ENCODE measurements at regions not wholly inside any gene's neighbourhood (a gene's known extent, or its start where the extent isn't known, plus 50 kb on each side); places are given as distances from the start of the nearest gene placed in this dataset.

DNA sequence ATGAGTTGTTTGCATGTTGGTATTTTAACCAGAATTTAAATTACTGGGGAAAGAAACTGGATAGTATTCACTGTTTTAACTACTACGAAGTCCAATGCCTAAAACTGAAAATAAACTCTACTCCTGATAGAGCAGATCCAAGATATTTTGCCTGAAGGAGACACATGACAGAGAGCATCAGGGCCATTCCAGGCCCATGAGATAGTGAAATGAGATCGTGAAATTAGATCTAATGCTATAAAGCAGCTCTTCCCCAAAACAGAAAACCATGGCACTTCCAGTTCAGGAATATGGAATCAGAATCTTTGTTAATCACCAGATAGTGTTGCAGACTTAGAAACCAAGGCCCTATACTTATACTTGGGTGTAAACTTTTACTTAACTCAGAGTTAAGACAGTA is 124.3 kb upstream of the CACNA2D1 start:
- Histone ChIP-seq H3K4me1 (ENCODE audit: control insufficient read depth, insufficient read depth, low read length) (peaks cover 2% of the 10 kb centered on the region; the same call in 1 of the 2 replicates), H4K20me1 (ENCODE audit: insufficient read depth, low read length) (no peaks in the 10 kb centered on the region), H3K79me1 (ENCODE audit: low read depth in 1 of 2, low read length in 2 of 2) (no peaks in the 10 kb centered on the region), H3K18ac (ENCODE audit: low read depth, low read length) (no peak overlapping the region), H2BK5ac (ENCODE audit: low read depth, low read length, poor library complexity, severe bottlenecking) (no peak overlapping the region), H2AK9ac (replicated peaks; ENCODE audit: low read depth, low read length, poor library complexity) (no peak overlapping the region), H3K23ac (ENCODE audit: low read depth, low read length) (no peak overlapping the region), H3K56ac (ENCODE audit: extremely low read depth, insufficient read depth, low read length) (no peak overlapping the region), H3K9me3 (ENCODE audit: control insufficient read depth, insufficient read depth, low read length) (no peaks in the 10 kb centered on the region), H2AK5ac (ENCODE audit: low read depth, low read length) (no peak overlapping the region), H3K4me3 (ENCODE audit: insufficient read depth, low read depth, low read length) (no peak overlapping the region), H3K27me3 (ENCODE audit: control insufficient read depth, insufficient read depth, low read length) (no peaks in the 10 kb centered on the region), H4K8ac (ENCODE audit: low read depth in 2 of 2, low read length in 2 of 2) (no peak overlapping the region), H3K4me2 (ENCODE audit: low read depth, low read length) (no peak overlapping the region), H3K36me3 (ENCODE audit: control insufficient read depth, insufficient read depth, low read length) (no peaks in the 10 kb centered on the region), H2BK20ac (ENCODE audit: low read depth, low read length) (no peak overlapping the region), H3K14ac (replicated peaks; ENCODE audit: low read depth, low read length) (no peak overlapping the region), H3K27ac (ENCODE audit: insufficient read depth, low read length) (no peak overlapping the region), H3K9ac (ENCODE audit: low read depth, low read length) (no peak overlapping the region), H3K4ac (ENCODE audit: low read depth, low read length) (no peak overlapping the region), H2BK120ac (ENCODE audit: low read depth, low read length) (no peak overlapping the region), H3K9me1 (ENCODE audit: insufficient read depth, low read length) (no peaks in the 10 kb centered on the region), H4K91ac (ENCODE audit: insufficient read depth, low read depth, low read length) (no peak overlapping the region), H4K5ac (ENCODE audit: low read depth, low read length) (no peak overlapping the region), H2BK15ac (ENCODE audit: low read depth, low read length) (no peak overlapping the region), H2AFZ (replicated peaks; ENCODE audit: low read length, poor library complexity) (no peak overlapping the region)
- ATAC-seq (ENCODE audit: low read depth) (no peak), DNase-seq (no peak)
- WGBS, 2 experiments (ENCODE audit: extremely low coverage in 2 of 2, insufficient read length in 1 of 2) = no CpG with 5 or more reads among the region's 2 CpGs
- intact Hi-C loops (cut with micrococcal nuclease) (loop anchor here (10.0 kb wide), 1 partner anchor 403 kb away; no protein-coding TSS in a partner anchor), dilution Hi-C loops (cut with HindIII; ENCODE audit: low sequenced_read_pairs, unreplicated experiment) (no loop called here), in situ Hi-C loops (cut with MboI; ENCODE audit: low sequenced_read_pairs) (no loop called here)
- ChIA-PET POLR2A (ENCODE audit: unreplicated experiment) (no interaction called here), CTCF (no interaction called here)
- TF ChIP-seq RAD21 (IDR thresholded peaks at IDR 0.05; ENCODE audit: low read length) (no peak), RFX5 (IDR thresholded peaks at IDR 0.05; ENCODE audit: low read depth, low read length) (no peak), NFE2L2 (IDR thresholded peaks at IDR 0.05; ENCODE audit: low read depth, low read length) (no peak), FOS (IDR thresholded peaks at IDR 0.05; ENCODE audit: low read depth, low read length) (no peak)
- TF ChIP-seq, protein P1, sequence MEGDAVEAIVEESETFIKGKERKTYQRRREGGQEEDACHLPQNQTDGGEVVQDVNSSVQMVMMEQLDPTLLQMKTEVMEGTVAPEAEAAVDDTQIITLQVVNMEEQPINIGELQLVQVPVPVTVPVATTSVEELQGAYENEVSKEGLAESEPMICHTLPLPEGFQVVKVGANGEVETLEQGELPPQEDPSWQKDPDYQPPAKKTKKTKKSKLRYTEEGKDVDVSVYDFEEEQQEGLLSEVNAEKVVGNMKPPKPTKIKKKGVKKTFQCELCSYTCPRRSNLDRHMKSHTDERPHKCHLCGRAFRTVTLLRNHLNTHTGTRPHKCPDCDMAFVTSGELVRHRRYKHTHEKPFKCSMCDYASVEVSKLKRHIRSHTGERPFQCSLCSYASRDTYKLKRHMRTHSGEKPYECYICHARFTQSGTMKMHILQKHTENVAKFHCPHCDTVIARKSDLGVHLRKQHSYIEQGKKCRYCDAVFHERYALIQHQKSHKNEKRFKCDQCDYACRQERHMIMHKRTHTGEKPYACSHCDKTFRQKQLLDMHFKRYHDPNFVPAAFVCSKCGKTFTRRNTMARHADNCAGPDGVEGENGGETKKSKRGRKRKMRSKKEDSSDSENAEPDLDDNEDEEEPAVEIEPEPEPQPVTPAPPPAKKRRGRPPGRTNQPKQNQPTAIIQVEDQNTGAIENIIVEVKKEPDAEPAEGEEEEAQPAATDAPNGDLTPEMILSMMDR (conservative IDR thresholded peaks at IDR 0.05; ENCODE audit: low read depth, low read length) = no peak
- TF ChIP-seq, protein P2, sequence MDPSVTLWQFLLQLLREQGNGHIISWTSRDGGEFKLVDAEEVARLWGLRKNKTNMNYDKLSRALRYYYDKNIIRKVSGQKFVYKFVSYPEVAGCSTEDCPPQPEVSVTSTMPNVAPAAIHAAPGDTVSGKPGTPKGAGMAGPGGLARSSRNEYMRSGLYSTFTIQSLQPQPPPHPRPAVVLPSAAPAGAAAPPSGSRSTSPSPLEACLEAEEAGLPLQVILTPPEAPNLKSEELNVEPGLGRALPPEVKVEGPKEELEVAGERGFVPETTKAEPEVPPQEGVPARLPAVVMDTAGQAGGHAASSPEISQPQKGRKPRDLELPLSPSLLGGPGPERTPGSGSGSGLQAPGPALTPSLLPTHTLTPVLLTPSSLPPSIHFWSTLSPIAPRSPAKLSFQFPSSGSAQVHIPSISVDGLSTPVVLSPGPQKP (IDR thresholded peaks at IDR 0.05; ENCODE audit: borderline replicate concordance, low read depth, low read length) = no peak
- BruUV-seq (replicated peaks) = no TSS peak
